SW480 (cell line): ENCODE measurements at regions not wholly inside any gene's neighbourhood (a gene's known extent, or its start where the extent isn't known, plus 50 kb on each side); places are given as distances from the start of the nearest gene placed in this dataset.
A peak's percentile ranks its signal among the peaks of the same experiment; 100 is the strongest.
"Not testable (repeated sequence)": the region's sequence is repeated elsewhere in the genome, so short reads cannot be mapped to it uniquely, and the experiment has no call there.

Experiments
- DNase-seq: peaks from one replicate; pipeline ENCODE4 v3.0.0-alpha.2; 2016; ENCODE audit warnings: low spot score

GRCh38 chr13:84745051-84745551, 862.8 kb upstream of the SLITRK1 start:
- no peak for DNase-seq

GRCh38 chr13:84744203-84744602, 861.9 kb upstream of the SLITRK1 start:
- no peak for DNase-seq

- no peak for DNase-seq
Observed at GRCh38 chr13:84741253-84741652, 859.0 kb upstream of the SLITRK1 start.

- no peak for DNase-seq
Observed at GRCh38 chr13:84739021-84739420, 856.7 kb upstream of the SLITRK1 start.

GRCh38 chr13:84737661-84738060, 855.4 kb upstream of the SLITRK1 start:
- DNase-seq, result no peak

GRCh38 chr13:84730376-84730775, 848.1 kb upstream of the SLITRK1 start:
- DNase-seq, result no peak

GRCh38 chr13:84705982-84706710, 823.9 kb upstream of the SLITRK1 start:
- DNase-seq, result peak; percentile 0

GRCh38 chr13:84702174-84702573, 819.9 kb upstream of the SLITRK1 start:
- no peak for DNase-seq

- not testable (repeated sequence) for DNase-seq
Observed at GRCh38 chr13:84697591-84697990, 815.3 kb upstream of the SLITRK1 start.

GRCh38 chr13:84686973-84687372, 804.7 kb upstream of the SLITRK1 start:
- no peak for DNase-seq

GRCh38 chr13:84686458-84686857, 804.2 kb upstream of the SLITRK1 start:
- DNase-seq, result no peak

- DNase-seq, result peak; percentile 16
Observed at GRCh38 chr13:84684804-84685203, 802.5 kb upstream of the SLITRK1 start.

- no peak for DNase-seq
Observed at GRCh38 chr13:84684048-84684662, 801.9 kb upstream of the SLITRK1 start.

GRCh38 chr13:84683448-84683847, 801.2 kb upstream of the SLITRK1 start:
- DNase-seq, result no peak

GRCh38 chr13:84677836-84678235, 795.6 kb upstream of the SLITRK1 start:
- no peak for DNase-seq

GRCh38 chr13:84672616-84673015, 790.3 kb upstream of the SLITRK1 start:
- no peak for DNase-seq

GRCh38 chr13:84670245-84670644, 788.0 kb upstream of the SLITRK1 start:
- no peak for DNase-seq

GRCh38 chr13:84668637-84669036, 786.4 kb upstream of the SLITRK1 start:
- no peak for DNase-seq

- no peak for DNase-seq
Observed at GRCh38 chr13:84662491-84662890, 780.2 kb upstream of the SLITRK1 start.

GRCh38 chr13:84661718-84662117, 779.4 kb upstream of the SLITRK1 start:
- no peak for DNase-seq

GRCh38 chr13:84659359-84659661, 777.0 kb upstream of the SLITRK1 start:
- DNase-seq, result no peak

- DNase-seq, result no peak
Observed at GRCh38 chr13:84658491-84659358, 776.5 kb upstream of the SLITRK1 start.

GRCh38 chr13:84655677-84656076, 773.4 kb upstream of the SLITRK1 start:
- DNase-seq, result no peak
